GM04503 (cell line): ENCODE measurements at regions not wholly inside any gene's neighbourhood (a gene's known extent, or its start where the extent isn't known, plus 50 kb on each side); places are given as distances from the start of the nearest gene placed in this dataset.
"Not testable (repeated sequence)": the region's sequence is repeated elsewhere in the genome, so short reads cannot be mapped to it uniquely, and the experiment has no call there.

Source experiments
- DNase-seq: peaks from one replicate; pipeline ENCODE4 v3.0.0-alpha.2; 2012; ENCODE audit warnings: low read depth

DNA sequence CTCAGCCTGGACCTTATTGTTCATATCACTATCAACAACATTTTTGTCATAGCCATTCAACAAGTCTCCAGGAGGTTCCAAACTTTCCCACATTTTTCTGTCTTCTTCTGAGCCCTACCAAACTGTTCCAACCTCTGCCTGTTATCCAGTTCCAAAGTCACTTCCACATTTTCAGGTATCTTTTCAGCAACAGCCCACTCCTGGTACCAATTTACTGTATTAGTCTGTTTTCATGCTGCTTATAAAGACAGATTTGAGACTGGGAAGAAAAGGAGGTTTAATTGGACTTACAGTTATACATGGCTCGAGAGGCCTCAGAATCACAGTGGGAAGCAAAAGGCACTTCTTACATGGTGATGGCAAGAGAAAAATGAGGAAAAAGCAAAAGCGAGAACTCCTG is 1107.4 kb upstream of the INTU start:
- not testable (repeated sequence) for DNase-seq

DNA sequence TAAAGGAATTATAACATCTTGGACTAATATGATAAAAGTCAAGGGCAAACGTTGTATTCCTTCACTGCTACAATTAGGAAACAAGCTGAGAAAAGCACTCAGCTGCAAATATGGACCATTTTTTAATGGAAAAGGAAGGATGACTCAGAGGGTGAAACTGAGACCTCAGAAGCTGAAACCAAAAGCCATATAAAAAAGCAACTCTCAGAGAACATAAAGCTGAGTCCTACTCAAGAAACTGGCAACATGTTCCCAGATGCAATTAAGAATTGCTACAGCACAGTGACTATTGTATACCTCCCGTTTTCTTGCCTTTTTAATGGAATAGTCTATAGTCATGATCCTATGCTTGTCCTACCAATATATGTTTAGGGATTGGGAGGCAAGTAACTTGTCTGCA is 1106.4 kb upstream of the INTU start:
- no peak for DNase-seq

DNA sequence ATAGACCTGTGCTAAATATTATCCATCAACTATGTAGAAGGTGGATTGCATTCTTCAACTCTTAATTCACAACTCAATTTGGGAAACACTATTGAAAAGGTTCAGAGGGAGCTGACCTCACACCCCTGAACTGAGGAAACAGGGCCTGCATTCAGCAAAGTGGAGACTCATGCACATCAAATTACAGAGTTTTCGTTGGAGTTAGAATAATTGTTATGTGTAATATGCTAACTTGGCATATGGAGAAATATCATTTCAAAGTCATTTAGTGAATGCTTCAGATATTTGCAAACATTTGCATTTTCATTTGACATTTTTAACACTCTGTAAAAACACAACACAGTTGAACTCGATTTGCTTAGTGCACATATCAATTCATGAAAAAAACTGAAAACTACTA is 1102.8 kb upstream of the INTU start:
- DNase-seq: no peak

DNA sequence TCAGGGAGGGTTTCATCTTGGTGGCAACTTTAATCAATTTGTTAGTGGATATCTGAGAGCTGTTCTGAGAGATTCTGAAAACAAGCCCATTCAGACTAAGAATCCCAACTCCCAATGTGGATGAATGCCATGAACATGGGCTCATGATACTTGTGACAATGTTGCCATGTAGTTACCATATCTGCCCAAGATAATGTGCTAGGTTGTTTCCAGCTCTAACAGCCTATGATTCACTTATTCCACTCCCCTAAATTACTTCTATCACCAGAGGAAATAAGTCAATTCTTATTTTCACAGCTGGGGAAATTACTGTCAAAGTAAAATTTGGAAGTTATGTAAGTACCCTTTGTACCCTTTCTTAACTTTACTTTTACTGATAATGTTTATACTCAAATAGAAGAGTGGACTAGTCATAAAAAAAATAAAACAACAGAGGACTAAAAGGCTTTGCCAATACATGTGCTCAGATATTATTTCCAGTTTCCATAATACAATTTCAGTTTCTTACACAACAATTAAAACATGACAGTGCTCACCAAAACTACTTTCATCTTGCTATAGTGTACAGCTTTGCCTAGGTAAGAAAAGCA is 1101.7 kb upstream of the INTU start:
- no peak for DNase-seq

DNA sequence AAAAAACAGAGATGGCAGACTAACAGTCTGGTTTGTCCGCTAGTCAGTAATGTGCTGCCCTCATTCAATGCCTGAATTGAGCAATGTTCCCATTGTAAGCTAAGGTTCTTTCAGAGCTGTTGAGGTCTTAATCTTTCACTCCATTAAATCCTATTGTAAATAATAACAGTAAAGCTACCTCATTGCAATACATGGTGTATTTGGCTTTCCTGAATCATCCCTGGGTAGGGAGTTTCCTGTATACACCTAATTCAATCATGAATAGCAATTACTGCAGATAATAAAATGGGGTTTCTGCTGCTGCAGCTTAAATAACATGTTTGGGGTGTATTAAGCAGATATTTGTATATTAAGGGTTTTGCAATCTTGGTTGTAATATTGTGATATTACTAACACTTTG is 1100.2 kb upstream of the INTU start:
- no peak for DNase-seq

DNA sequence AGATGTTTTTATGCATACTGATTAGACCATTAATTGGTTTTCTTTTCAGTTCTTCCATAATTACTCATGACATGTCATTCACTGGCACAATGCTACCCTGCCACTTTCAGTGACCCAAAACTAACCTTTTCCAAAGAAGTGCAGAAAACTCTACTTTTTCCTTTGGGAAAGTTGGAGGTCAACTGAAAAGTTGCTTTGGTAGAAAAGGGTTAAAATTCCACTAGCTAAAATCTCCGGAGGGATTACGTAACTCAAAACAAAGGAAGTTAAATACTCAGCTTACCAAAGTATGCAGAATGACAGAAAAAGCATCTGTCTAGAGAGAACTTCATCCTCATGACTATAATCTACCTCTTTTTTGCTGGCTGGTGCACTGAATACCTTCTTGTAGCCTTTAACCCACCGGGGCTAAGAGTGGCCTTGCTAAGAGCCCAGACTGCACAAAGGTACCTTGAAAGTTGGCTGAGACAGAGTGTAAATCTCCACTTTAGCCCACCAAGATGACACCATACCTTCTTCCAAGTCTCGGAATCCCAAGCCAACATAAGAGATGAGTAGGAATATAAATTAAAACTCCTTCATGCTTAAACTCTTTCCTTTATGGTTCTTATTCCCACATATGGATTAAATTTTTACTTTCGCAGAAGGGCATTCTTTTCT is 1099.5 kb upstream of the INTU start:
- DNase-seq: no peak

DNA sequence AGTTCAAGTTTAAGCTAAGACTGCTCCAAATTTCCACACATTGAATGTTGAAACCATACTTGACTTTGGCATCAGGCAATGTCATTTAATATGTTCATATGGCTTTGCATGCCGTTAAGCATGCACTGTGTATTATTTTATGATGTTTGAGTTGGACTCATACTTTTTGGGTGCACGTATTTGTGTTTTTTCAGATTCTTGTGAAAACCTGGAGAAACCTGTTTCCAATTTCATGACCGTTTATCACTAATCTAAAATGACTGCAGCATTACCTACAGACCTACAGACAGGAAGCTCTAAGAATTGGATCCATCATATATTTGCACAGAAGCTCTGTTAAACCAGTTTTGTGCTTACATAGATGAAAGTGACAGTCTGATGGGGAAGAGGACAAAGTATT is 1093.0 kb upstream of the INTU start:
- DNase-seq: no peak

DNA sequence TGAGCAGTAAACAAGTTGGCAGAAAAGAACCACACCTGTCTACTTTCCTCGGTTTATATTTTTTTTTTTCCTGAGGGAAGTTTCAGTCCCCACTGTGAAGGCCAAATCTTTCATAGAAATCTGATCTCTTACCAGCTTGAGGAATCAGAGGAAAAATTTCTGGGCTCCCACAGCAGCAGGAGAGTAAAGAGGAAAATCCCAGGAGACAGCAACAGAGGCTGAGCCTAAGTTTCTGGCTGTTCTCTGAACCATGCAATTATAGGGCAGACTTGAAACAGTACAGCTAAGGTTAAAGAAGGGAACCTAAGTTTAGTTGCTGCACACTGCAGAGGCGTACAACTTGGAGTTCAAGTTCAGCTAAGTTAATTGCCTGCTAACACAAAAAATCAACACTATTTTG is 1090.9 kb upstream of the INTU start:
- no peak for DNase-seq

DNA sequence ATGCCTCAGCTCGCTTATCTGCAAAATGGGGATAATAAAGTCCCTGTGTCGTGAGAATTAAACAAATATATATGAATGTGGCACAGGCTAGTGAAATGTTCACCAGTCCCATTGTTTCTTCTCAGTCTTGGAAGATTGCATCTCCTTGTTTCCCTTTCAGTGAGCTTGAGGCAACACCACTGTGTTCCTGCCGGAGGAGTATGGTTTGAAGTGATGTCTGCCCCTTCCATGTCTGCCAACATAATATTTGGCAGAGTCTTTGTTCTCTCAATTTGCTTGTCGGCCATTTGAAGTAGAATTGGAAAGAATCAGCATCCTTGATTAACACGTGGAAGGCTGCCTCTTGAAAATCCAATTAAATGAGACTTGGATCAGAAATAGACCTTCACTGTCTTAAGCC is 1088.5 kb upstream of the INTU start:
- no peak for DNase-seq

DNA sequence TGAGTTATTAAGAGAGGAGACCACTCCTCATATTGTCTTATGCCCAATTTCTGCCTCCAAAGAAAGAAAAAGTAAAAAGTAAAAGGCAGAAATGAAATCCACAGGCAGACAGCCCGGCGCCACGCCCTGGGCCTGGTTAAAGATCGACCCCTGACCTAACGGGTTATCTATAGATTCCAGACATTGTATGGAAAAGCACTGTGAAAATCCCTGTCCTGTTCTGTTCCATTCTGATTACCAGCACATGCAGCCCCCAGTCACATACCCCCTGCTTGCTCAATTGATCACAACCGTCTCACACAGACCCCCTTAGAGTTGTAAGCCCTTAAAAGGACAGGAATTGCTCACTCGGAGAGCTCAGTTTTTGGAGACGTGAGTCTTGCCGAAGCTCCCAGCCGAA is 1086.6 kb upstream of the INTU start:
- not testable (repeated sequence) for DNase-seq

DNA sequence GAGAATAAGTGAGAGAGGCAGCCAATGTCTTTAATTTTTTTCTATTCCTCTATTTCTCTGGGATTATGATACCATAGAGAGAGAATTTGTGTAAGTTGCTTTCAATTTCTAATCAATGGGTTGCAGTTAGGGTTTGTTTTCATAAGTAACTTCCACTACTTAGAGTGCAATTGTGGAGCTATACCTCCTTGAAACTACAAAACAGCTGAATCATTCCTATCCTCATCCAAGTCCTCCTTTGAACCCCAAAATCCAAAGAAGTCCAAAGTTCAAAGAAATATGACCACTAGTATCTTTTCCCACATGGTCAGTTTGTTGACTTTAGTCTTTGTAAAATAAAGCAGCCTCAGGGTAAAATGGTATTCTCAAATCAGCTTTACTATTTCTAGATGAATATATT is 1085.4 kb upstream of the INTU start:
- no peak for DNase-seq

DNA sequence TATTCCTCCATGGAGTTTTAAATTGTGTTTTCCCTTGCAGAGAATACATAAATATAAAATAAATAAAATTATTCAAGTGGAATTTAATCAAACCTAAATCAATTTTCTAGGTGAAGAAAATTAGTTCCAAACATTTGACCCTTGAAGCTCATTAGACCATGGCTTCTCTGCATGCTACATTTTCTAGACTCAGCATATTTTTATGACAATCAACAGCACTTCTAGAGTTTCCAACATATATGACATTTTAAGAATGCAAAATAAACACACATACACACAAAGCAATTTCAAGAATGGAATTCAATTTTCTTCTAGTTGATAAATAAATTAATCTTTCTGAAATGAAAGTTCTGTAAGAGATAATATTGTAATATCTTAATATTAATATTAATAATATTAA is 1083.9 kb upstream of the INTU start:
- no peak for DNase-seq

DNA sequence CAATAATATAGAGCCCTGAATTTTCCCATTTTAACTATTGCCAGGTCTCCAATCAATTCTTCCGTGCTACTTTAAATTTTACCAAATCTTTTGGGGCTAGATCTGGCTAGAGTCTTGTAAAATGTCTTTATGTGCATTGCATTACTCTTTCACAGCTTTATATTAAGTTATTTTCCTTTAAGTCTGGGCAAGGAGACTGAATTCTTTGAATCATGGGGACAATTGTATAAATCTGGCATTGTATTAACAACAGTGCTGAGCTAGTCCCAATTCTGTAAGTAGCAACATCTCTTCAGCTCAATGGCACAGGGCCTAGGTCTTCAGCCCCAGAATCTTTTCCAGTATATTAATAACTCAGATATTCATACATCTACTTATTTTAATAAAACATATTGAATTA is 1080.4 kb upstream of the INTU start:
- no peak for DNase-seq

DNA sequence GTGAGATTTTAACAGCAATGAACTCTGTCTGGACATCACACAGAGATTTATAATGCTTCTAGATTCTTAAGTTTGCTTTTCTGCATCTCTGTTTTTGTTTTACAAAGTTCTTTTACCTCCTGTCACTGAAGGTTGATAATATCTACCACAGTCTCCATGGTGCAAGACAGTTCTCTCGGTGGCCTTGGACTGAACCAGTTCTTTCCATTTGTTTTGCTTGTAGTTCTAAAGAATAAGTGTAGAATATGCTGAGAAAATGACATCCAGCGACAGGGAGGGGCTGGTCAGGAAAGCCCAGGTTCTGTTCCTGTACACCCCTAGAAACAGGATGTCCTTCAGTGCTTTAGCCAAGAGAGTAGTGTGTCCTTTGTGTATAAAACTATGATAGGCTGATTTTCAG is 1079.5 kb upstream of the INTU start:
- DNase-seq: no peak

DNA sequence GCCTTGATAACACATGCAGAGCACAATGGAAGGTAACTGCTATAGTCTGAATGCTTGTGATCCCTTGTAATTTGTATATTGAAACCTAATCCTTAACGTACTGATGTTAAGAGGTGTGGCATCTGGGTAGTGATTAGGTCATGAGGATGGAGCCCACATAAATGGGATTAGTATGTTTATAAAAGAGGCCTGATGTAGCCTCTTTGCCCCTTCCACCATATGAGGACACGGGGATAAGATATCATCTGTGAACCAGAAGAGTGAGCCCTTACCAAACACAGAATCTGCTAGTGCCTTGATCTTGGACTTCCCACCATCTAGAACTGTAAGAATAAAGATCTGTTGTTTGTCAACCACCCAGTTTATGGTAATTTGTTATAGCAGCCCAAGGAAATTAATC is 1074.2 kb upstream of the INTU start:
- DNase-seq: no peak

DNA sequence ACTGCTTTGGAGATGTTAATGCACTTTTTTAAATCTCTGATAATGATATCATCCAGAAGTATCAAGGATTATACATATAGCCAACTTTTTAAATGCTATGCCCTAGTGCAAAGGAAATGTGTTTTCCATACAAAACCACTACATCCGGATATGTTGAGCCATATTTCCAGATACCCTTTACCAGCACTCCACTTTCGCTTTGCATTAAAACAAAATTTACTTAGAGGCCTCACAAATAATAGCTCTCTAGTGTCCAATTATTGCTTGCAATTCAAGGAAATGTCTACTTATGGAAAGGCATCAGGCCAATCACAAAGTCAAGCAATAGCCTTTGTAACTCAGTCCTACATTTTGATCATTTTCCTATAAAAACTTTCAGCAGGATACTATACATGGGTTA is 1072.8 kb upstream of the INTU start:
- DNase-seq: no peak

DNA sequence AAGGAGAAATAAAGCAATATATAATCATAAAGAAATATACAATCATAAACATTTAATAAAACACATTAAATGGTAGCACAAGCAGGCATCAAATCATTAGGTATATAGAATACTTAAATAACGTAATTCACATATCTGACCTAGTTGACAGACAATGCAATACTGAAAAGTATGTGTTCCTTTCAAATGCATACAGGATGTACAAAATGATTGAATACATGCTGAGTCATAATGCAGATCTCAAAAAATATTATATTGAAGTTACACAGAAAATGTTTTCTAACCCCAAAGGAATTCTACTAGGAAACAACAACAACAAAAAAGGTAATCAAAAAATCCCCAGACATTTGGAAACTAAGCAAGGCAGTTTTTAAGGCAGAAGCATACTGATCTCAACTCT is 1072.0 kb upstream of the INTU start:
- DNase-seq: no peak

DNA sequence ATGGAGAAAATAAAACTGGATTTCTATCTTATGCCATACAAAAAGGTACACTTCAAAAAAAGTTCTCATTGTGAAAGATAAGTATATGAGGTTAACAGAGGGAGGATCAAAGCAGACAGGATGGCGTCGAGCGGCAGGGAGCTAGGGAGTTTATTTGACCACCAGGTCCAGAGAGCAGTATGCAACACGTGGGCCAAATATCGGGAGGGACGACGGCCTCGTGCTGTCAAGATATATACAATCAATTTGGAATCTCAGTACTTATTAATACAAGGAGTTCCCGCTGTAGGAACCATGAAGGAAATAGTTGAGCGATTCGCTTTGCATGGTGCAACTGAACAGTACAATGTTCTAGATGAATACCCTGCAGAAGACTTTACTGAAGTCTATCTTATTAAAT is 1069.4 kb upstream of the INTU start:
- no peak for DNase-seq

DNA sequence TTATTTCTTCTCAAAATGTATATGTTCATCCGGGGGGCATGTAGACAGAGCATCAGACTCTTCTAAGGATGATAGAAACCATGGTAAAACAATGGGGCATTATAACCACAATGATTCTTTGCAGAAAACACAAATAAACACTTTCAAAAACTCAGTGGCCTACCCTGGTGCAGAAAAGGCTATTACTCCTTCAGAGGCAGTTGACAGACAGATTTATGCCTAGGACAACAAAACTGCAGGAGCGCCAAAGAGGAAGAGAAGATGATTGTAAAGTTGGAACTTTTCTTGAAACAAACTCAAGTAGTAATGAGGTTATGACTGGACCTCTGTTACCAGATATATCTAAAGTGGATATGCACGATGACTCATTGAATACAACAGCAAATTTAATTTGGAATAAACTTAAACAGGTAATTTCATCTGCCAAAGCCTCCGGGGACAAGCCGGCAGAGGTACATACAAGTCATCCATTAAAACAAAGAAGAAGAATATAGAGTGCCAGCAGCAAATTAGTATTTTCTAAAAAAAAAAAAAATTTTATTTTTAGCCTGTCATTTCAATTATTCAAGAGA is 1068.4 kb upstream of the INTU start:
- DNase-seq: no peak

DNA sequence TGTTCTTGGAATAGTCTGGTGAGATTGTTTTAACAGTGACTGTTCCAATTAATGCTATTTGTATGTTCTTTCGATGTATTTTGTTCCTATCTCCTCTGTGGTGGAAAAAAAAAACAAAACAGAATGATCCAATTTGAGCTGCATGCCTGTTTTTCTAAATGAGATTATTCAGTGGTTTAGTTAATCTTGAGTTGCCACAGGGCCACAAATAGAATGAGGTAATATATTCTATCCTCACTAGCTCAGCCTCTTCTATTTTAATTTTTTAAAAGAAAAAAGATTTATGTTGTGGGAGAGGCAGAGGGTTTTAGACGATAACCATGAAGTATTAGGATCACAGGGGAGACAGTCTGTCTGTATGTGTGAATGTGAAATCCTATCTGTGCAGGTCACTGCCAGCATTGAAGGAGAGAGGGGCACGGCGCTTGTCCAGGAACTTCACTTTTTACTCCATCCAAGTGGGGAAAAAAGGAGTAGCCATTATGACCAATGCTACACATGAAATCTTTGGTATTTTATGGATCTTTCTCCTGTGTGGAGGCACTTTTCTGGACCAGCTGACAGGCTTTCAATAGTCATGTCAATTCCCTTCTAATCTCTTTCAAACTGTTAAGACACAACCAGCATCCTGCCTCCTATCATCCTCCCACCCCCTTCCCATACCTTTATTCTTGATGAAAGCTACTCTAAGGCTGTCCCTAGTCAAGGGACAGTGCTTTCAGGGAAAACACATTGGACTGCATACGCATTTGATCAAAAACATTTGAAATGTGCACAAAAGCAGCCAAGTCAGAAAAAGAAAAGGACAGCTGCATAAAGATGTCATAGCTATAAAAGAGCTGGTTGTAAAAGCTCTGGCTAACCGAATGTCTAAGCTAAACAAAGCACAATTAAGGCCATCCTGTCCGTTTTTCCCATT is 1063.8 kb upstream of the INTU start:
- DNase-seq: no peak

DNA sequence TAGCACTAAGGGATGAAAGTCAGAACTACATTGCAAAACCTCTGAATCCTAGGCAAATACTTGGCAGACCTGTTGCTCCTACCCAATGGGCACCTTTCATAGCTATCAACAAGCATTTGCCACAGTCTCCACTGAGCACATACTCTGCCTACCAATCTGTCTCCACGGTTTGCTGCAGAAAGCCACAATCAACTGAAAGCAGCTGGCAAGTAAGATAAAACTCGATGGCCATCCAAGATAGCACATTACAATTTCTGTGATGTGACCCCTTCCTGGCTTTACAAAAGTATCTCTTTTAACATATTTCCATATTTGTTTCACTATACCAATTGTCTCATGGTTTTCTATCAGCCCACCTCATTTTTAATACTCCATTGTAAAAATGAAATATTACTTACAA is 1060.5 kb upstream of the INTU start:
- DNase-seq: no peak

DNA sequence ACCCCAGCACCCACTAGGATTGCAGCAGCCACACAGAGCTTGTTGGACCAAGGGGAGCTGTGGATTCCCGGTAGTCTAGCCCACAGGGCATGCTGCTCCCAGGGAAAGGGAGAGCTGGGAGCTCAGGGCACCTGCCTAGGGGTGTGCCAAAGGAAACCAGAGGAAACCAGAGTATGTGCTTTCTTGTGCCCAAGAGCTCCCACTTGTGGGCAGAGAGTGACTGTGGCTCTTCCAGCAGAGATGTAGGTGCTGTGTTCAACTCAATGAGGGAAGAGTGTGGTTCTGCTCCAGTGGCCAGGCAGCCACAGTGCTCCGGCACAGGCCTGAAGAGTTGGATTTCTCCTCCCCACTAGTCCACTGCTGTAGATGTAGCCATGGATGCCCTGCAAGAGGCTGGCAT is 1050.0 kb upstream of the INTU start:
- DNase-seq: no peak

DNA sequence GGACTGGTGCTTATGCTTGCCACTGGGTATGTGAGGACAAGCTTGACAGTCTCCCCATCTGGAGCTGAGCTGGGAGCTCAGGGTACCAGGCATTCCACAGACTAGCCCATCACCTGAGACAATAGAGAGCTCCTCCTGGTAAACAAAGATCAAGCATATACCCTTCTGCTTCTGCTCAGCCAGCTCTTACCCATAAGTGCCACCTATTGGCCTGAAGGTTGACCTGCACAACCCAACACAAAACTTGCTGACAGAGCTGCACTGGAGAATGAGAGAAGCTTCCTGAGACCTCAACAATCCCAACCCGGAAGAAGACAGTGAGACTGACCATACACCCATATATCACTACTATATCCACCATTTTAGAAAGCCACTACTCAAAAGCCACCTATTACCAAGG is 1049.2 kb upstream of the INTU start:
- DNase-seq: no peak
